ENCODE measurements at regions not wholly inside any gene's neighbourhood (a gene's known extent, or its start where the extent isn't known, plus 50 kb on each side); places are given as distances from the start of the nearest gene placed in this dataset.
A peak's percentile ranks its signal among the peaks of the same experiment; 100 is the strongest.
"Not testable (repeated sequence)": the region's sequence is repeated elsewhere in the genome, so short reads cannot be mapped to it uniquely, and the experiment has no call there.

GRCh38 chr2:236774171-236774570, 204.5 kb downstream of the ACKR3 start:
- no peak for DNase-seq

GRCh38 chr2:236775511-236775910, 205.9 kb downstream of the ACKR3 start:
- DNase-seq: no peak

- no peak for DNase-seq
These were observed 206.6 kb downstream of the ACKR3 start for GRCh38 chr2:236776206-236776605.

- DNase-seq: peak; percentile 65
These were observed 207.1 kb downstream of the ACKR3 start for GRCh38 chr2:236776695-236777251.

- no peak for DNase-seq
These were observed 207.8 kb downstream of the ACKR3 start for GRCh38 chr2:236777408-236777807.

- DNase-seq: no peak
These were observed 212.6 kb downstream of the ACKR3 start for GRCh38 chr2:236781933-236782816.

- DNase-seq: no peak
These were observed 213.3 kb downstream of the ACKR3 start for GRCh38 chr2:236782938-236783337.

- DNase-seq: no peak
These were observed 213.9 kb downstream of the ACKR3 start for GRCh38 chr2:236783417-236784020.

- DNase-seq: peak; percentile 79
These were observed 216.0 kb downstream of the ACKR3 start for GRCh38 chr2:236785611-236786057.

GRCh38 chr2:236786751-236787150, 217.1 kb downstream of the ACKR3 start:
- no peak for DNase-seq

GRCh38 chr2:236787376-236787775, 217.8 kb downstream of the ACKR3 start:
- DNase-seq: not testable (repeated sequence)

- DNase-seq: no peak
These were observed 218.3 kb downstream of the ACKR3 start for GRCh38 chr2:236787885-236788284.

- DNase-seq: peak; percentile 89
These were observed 221.3 kb downstream of the ACKR3 start for GRCh38 chr2:236790963-236791362.

- peak; percentile 58 for DNase-seq
These were observed 223.7 kb downstream of the ACKR3 start for GRCh38 chr2:236793023-236794011.

- DNase-seq: peak; percentile 74
These were observed 224.7 kb downstream of the ACKR3 start for GRCh38 chr2:236794176-236794957.

GRCh38 chr2:236795169-236795860, 225.7 kb downstream of the ACKR3 start:
- no peak for DNase-seq

GRCh38 chr2:236795861-236796219, 226.2 kb downstream of the ACKR3 start:
- no peak for DNase-seq

GRCh38 chr2:236796236-236796635, 226.6 kb downstream of the ACKR3 start:
- DNase-seq: no peak

- DNase-seq: no peak
These were observed 227.8 kb downstream of the ACKR3 start for GRCh38 chr2:236797411-236797810.

GRCh38 chr2:236798491-236798890, 228.9 kb downstream of the ACKR3 start:
- no peak for DNase-seq
